ENCODE measurements at regions not wholly inside any gene's neighbourhood (a gene's known extent, or its start where the extent isn't known, plus 50 kb on each side); places are given as distances from the start of the nearest gene placed in this dataset.

GRCh38 chr18:33923980-33924379 lies 300.7 kb downstream of the NOL4 start:
- TF ChIP-seq CTCF (IDR thresholded peaks at IDR 0.05; ENCODE audit: poor library complexity): no peak
- no peak for TF ChIP-seq EZH2 (IDR thresholded peaks at IDR 0.05; ENCODE audit: borderline replicate concordance)
- TF ChIP-seq EZH2phosphoT487 (IDR thresholded peaks at IDR 0.05; ENCODE audit: low read depth, severe bottlenecking, unreplicated experiment): no peak

All from hepatocyte (in vitro differentiated cells).